ENCODE measurements at regions not wholly inside any gene's neighbourhood (a gene's known extent, or its start where the extent isn't known, plus 50 kb on each side); places are given as distances from the start of the nearest gene placed in this dataset.
A peak's percentile ranks its signal among the peaks of the same experiment; 100 is the strongest.

GRCh38 chr4:52200339-52200725, 149.2 kb downstream of the SPATA18 start:
- Histone ChIP-seq H3K4me3 (no peak overlapping the region), H3K4me1 (0 out of 3 replicates have a peak, but pooled peaks cover 11% of the 10 kb centered on the region), H3K27ac (peak overlapping the region in 1 of 2 experiments; percentile 52; a peak in 3 of 6 replicates), H3K4me2 (peak overlapping the region; percentile 5; the same call in 1 of the 3 replicates), H3K9me3 (no peaks in the 10 kb centered on the region)
- TF ChIP-seq TP53 (CRISPR knock-in tag; IDR thresholded peaks at IDR 0.05), result no peak
- no peak for TF ChIP-seq JUN (IDR thresholded peaks at IDR 0.05)
- no peak for TF ChIP-seq NPAS2 (CRISPR knock-in tag; IDR thresholded peaks at IDR 0.05; ENCODE audit: borderline replicate concordance)
- no peak for TF ChIP-seq EP300 (IDR thresholded peaks at IDR 0.05)
- TF ChIP-seq SREBF2 (IDR thresholded peaks at IDR 0.05), result no peak
- FAIRE-seq (no peak), ATAC-seq (peak in 1 of 2 experiments; percentile 31; a peak in 1 of 6 replicates), DNase-seq (ENCODE audit: low read depth in 1 of 2, low spot score in 1 of 2) (no peak)
- POLR2A ChIA-PET, result no interaction called here
- 30% methylated on average over 4 of the region's 4 CpGs for WGBS (ENCODE audit: missing lambda C conversion rate)
- CTCF ChIA-PET, result no interaction called here

- Histone ChIP-seq H3K4me1 (0 out of 3 replicates have a peak, but pooled peaks cover 11% of the 10 kb centered on the region), H3K9me3 (no peaks in the 10 kb centered on the region), H3K27ac (no peak overlapping the region), H3K4me3 (no peak overlapping the region), H3K4me2 (no peak overlapping the region)
- ChIA-PET CTCF (no interaction called here), POLR2A (no interaction called here)
- ATAC-seq (no peak), DNase-seq (ENCODE audit: low read depth in 1 of 2, low spot score in 1 of 2) (no peak), FAIRE-seq (no peak)
- TF ChIP-seq CBX2 (IDR thresholded peaks at IDR 0.05; ENCODE audit: borderline replicate concordance, low read depth), result no peak
- no peak for TF ChIP-seq FOSL2 (IDR thresholded peaks at IDR 0.05)
- no peak for TF ChIP-seq FOSL2 (CRISPR knock-in tag; IDR thresholded peaks at IDR 0.05)
- WGBS (ENCODE audit: missing lambda C conversion rate), result 58% methylated on average over 1 of the region's 1 CpG
Measured at GRCh38 chr4:52201715-52202114, 150.6 kb downstream of the SPATA18 start.

GRCh38 chr4:52202251-52202779, 151.2 kb downstream of the SPATA18 start:
- Histone ChIP-seq H3K4me1 (0 out of 3 replicates have a peak, but pooled peaks cover 11% of the 10 kb centered on the region), H3K4me2 (no peak overlapping the region), H3K27ac (0 out of 6 replicates have a peak overlapping the region, but pooled peaks of 1 of the 2 experiments have one; percentile 24), H3K4me3 (no peak overlapping the region), H3K9me3 (no peaks in the 10 kb centered on the region)
- no peak for DNase-seq (ENCODE audit: low read depth in 1 of 2, low spot score in 1 of 2)
- ChIA-PET POLR2A (no interaction called here), CTCF (no interaction called here)
- no peak for ATAC-seq
- 41% methylated on average over 4 of the region's 4 CpGs for WGBS (ENCODE audit: missing lambda C conversion rate)
- TF ChIP-seq MYC (IDR thresholded peaks at IDR 0.05; ENCODE audit: borderline replicate concordance, low read length), result no peak
- TF ChIP-seq FOSB (CRISPR knock-in tag; IDR thresholded peaks at IDR 0.05), result no peak
- TF ChIP-seq EHMT2 (IDR thresholded peaks at IDR 0.05; ENCODE audit: low read depth), result no peak
- TF ChIP-seq GATA3 (IDR thresholded peaks at IDR 0.05; ENCODE audit: borderline replicate concordance), result no peak
- TF ChIP-seq CHD4 (IDR thresholded peaks at IDR 0.05; ENCODE audit: borderline replicate concordance), result no peak
- no peak for TF ChIP-seq POLR2A (IDR thresholded peaks at IDR 0.05; ENCODE audit: low read length)
- TF ChIP-seq HMGXB4 (CRISPR knock-in tag; IDR thresholded peaks at IDR 0.05; ENCODE audit: borderline replicate concordance), result no peak
- TF ChIP-seq HES2 (IDR thresholded peaks at IDR 0.05), result no peak
- TF ChIP-seq RAD21 (conservative IDR thresholded peaks at IDR 0.05 in 1 of 2, IDR thresholded peaks at IDR 0.05 in 1 of 2), result no peak
- TF ChIP-seq SMC3 (IDR thresholded peaks at IDR 0.05), result no peak
- TF ChIP-seq EHF (CRISPR knock-in tag; IDR thresholded peaks at IDR 0.05), result no peak
- no peak for TF ChIP-seq KDM1A (IDR thresholded peaks at IDR 0.05; ENCODE audit: low read depth)
- TF ChIP-seq EP300 (IDR thresholded peaks at IDR 0.05), result no peak
- TF ChIP-seq ESRRA (IDR thresholded peaks at IDR 0.05; ENCODE audit: borderline replicate concordance, low read length), result no peak
- no peak for TF ChIP-seq HDAC2 (IDR thresholded peaks at IDR 0.05)
- TF ChIP-seq JUN (IDR thresholded peaks at IDR 0.05), result no peak
- no peak for FAIRE-seq
